Parathyroid adenoma (tissue), 2 donors: ENCODE measurements at regions not wholly inside any gene's neighbourhood (a gene's known extent, or its start where the extent isn't known, plus 50 kb on each side); places are given as distances from the start of the nearest gene placed in this dataset.

Experiments used
- H2AFZ ChIP-seq: fragments of 300-600 bp; sonication (generic); one replicate; pipeline ENCODE4 v1.7.0; 2017; ENCODE audit warnings: antibody characterized with exemption, mild to moderate bottlenecking
- H3K27ac ChIP-seq: fragments of 300-600 bp; sonication (generic); one replicate; pipeline ENCODE4 v1.7.0; 2017
- H3K27me3 ChIP-seq: fragments of 300-600 bp; sonication (generic); one replicate; pipeline ENCODE4 v1.7.0; 2017; ENCODE audit warnings: low read length; ENCODE audit not compliant: control insufficient read depth, insufficient read depth
- H3K36me3 ChIP-seq: fragments of 300-600 bp; sonication (generic); one replicate; pipeline ENCODE4 v1.7.0; 2017; ENCODE audit warnings: low read length; ENCODE audit not compliant: control insufficient read depth, insufficient read depth
- H3K4me1 ChIP-seq: fragments of 300-600 bp; sonication (generic); one replicate; pipeline ENCODE4 v1.7.0; 2017; ENCODE audit warnings: control low read depth
- H3K4me2 ChIP-seq: fragments of 300-600 bp; sonication (generic); one replicate; pipeline ENCODE4 v1.7.0; 2017; ENCODE audit warnings: low read length
- H3K4me3 ChIP-seq: fragments of 300-600 bp; sonication (generic); one replicate; pipeline ENCODE4 v1.7.0; 2017; ENCODE audit warnings: low read depth, low read length
- H3K79me2 ChIP-seq: fragments of 300-600 bp; sonication (generic); one replicate; pipeline ENCODE4 v1.7.0; 2017; ENCODE audit warnings: control low read depth
- H3K9ac ChIP-seq: fragments of 300-600 bp; sonication (generic); one replicate; pipeline ENCODE4 v1.7.0; 2017; ENCODE audit warnings: mild to moderate bottlenecking
- H3K9me3 ChIP-seq: fragments of 300-600 bp; sonication (generic); one replicate; pipeline ENCODE4 v1.7.0; 2017; ENCODE audit warnings: low read length; ENCODE audit not compliant: control insufficient read depth
- TF ChIP-seq, protein P1 (sequence below): fragments of 300-600 bp; sonication (generic); IDR thresholded peaks from one replicate; pipeline ENCODE4 v1.7.0; 2017; ENCODE audit warnings: antibody characterized with exemption, mild to moderate bottlenecking
- donor health status: primary hyperparathyroidism.

GRCh38 chr10:89153971-89154370 is 53.1 kb downstream of the CH25H start:
- Histone ChIP-seq H3K4me3 (no peak overlapping the region), H3K27ac (no peak overlapping the region), H3K4me1 (no peaks in the 10 kb centered on the region), H3K27me3 (no peaks in the 10 kb centered on the region), H3K79me2 (no peaks in the 10 kb centered on the region), H2AFZ (no peak overlapping the region), H3K9ac (no peak overlapping the region), H3K9me3 (no peaks in the 10 kb centered on the region), H3K36me3 (no peaks in the 10 kb centered on the region), H3K4me2 (no peak overlapping the region)
- TF ChIP-seq, protein P1, sequence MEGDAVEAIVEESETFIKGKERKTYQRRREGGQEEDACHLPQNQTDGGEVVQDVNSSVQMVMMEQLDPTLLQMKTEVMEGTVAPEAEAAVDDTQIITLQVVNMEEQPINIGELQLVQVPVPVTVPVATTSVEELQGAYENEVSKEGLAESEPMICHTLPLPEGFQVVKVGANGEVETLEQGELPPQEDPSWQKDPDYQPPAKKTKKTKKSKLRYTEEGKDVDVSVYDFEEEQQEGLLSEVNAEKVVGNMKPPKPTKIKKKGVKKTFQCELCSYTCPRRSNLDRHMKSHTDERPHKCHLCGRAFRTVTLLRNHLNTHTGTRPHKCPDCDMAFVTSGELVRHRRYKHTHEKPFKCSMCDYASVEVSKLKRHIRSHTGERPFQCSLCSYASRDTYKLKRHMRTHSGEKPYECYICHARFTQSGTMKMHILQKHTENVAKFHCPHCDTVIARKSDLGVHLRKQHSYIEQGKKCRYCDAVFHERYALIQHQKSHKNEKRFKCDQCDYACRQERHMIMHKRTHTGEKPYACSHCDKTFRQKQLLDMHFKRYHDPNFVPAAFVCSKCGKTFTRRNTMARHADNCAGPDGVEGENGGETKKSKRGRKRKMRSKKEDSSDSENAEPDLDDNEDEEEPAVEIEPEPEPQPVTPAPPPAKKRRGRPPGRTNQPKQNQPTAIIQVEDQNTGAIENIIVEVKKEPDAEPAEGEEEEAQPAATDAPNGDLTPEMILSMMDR: no peak

DNA sequence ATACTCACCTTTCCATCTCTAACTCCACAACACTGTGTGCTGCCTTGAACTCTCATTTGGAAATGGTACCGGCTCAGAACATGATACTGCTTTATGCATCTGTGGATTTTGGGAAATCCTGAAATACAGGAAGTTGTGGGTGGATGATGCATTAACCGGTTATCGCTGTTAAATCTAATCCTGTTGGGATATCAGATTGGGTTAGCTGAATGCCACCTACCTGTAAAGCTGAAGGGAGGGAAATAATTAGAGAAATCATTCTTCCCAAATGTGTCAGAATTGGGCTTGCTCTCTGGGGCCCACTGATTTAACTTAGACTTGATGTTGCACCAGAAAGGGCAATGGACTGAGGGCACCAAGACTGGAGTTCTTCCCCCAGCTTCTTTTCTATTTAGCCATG is 54.0 kb downstream of the CH25H start:
- Histone ChIP-seq H3K36me3 (no peaks in the 10 kb centered on the region), H3K4me3 (no peak overlapping the region), H3K79me2 (no peaks in the 10 kb centered on the region), H2AFZ (no peak overlapping the region), H3K9ac (no peak overlapping the region), H3K27me3 (no peaks in the 10 kb centered on the region), H3K27ac (no peak overlapping the region), H3K9me3 (no peaks in the 10 kb centered on the region), H3K4me2 (no peak overlapping the region), H3K4me1 (no peaks in the 10 kb centered on the region)
- TF ChIP-seq, protein P1: no peak

DNA sequence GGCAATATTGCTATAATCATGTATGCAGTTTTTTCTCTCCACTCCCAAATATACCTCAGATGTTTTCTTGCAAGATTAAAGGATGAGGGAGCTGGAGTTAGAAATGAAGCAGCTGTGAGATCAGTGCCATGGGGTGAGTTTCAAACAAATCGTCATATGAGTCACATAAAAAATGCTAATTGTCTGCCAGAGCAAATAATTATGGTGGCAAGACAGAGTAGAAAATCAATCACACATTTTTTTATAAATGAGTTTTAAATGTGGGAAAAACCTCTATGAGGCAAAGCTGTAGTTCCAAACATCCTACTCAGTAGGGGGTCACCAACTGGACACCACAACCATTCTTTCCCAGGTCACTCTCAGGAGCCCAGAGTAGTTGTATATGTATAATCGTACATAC is 55.3 kb downstream of the CH25H start:
- Histone ChIP-seq H3K4me2 (no peak overlapping the region), H3K4me3 (no peak overlapping the region), H3K4me1 (no peaks in the 10 kb centered on the region), H3K79me2 (no peaks in the 10 kb centered on the region), H3K27me3 (no peaks in the 10 kb centered on the region), H3K27ac (no peak overlapping the region), H3K9ac (no peak overlapping the region), H3K9me3 (no peaks in the 10 kb centered on the region), H3K36me3 (no peaks in the 10 kb centered on the region), H2AFZ (no peak overlapping the region)
- TF ChIP-seq, protein P1: no peak

GRCh38 chr10:89148061-89148460 is 59.1 kb downstream of the CH25H start:
- H3K4me2 ChIP-seq: no peak overlapping the region
- H3K36me3 ChIP-seq: no peaks in the 10 kb centered on the region
- no peaks in the 10 kb centered on the region for H3K79me2 ChIP-seq
- no peak overlapping the region for H3K4me3 ChIP-seq
- TF ChIP-seq, protein P1: no peak
- H3K4me1 ChIP-seq: no peaks in the 10 kb centered on the region
- H3K9ac ChIP-seq: no peak overlapping the region
- no peak overlapping the region for H2AFZ ChIP-seq
- no peaks in the 10 kb centered on the region for H3K27me3 ChIP-seq
- no peak overlapping the region for H3K27ac ChIP-seq
- no peaks in the 10 kb centered on the region for H3K9me3 ChIP-seq

DNA sequence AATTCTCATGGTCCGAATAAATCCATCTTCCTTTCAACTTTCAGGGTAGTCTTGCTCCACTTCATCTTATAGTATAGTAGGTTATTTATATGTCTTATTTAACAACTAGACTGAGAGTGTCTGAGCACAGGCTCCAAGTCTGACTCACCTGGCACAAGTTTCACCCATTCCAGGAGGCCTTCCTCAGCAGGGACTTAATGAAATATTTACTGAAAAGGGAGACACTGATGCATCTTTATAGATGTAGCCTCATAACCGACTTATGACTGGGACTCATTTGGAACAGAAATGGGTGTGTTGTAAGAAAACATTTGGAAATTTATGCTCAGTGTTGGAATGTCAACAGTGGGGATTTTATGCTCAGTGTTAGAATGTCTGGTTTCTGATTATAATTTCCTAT is 59.9 kb downstream of the CH25H start:
- no peaks in the 10 kb centered on the region for H3K36me3 ChIP-seq
- H3K4me1 ChIP-seq: no peaks in the 10 kb centered on the region
- H3K4me3 ChIP-seq: no peak overlapping the region
- H2AFZ ChIP-seq: no peak overlapping the region
- H3K4me2 ChIP-seq: no peak overlapping the region
- no peak overlapping the region for H3K27ac ChIP-seq
- no peaks in the 10 kb centered on the region for H3K79me2 ChIP-seq
- H3K27me3 ChIP-seq: no peaks in the 10 kb centered on the region
- H3K9me3 ChIP-seq: no peaks in the 10 kb centered on the region
- TF ChIP-seq, protein P1: no peak
- H3K9ac ChIP-seq: no peak overlapping the region
